Neural progenitor cell (in vitro differentiated cells): ENCODE measurements at regions not wholly inside any gene's neighbourhood (a gene's known extent, or its start where the extent isn't known, plus 50 kb on each side); places are given as distances from the start of the nearest gene placed in this dataset.

Source experiments
- DNase-seq: peaks from one replicate; pipeline ENCODE4 v3.0.0-alpha.2; 2016; ENCODE audit warnings: low spot score
- H2AFZ ChIP-seq: fragments of 200-600 bp; sonication (generic); replicated peaks from 2 replicates; pipeline ENCODE4 v1.6.1; 2016; ENCODE audit warnings: antibody characterized with exemption
- H3F3A ChIP-seq: fragments of 200-600 bp; sonication (generic); 2 replicates; pipeline ENCODE4 v1.6.1; 2016; ENCODE audit warnings: antibody characterized with exemption, low read depth
- H3K27ac ChIP-seq: fragments of 200-600 bp; sonication (generic); 2 replicates; pipeline ENCODE4 v1.5.1; 2016; ENCODE audit warnings: mild to moderate bottlenecking
- H3K27me3 ChIP-seq: fragments of 200-600 bp; sonication (generic); 2 replicates; pipeline ENCODE4 v1.6.1; 2016; ENCODE audit warnings: mild to moderate bottlenecking, moderate library complexity
- H3K36me3 ChIP-seq: fragments of 200-600 bp; sonication (generic); 2 replicates; pipeline ENCODE4 v1.5.1; 2016
- H3K4me1 ChIP-seq: fragments of 200-600 bp; sonication (generic); 2 replicates; pipeline ENCODE4 v1.6.1; 2016; ENCODE audit warnings: mixed run types
- H3K4me2 ChIP-seq: fragments of 200-600 bp; sonication (generic); 2 replicates; pipeline ENCODE4 v1.6.1; 2016
- H3K4me3 ChIP-seq: fragments of 200-600 bp; sonication (generic); 2 replicates; pipeline ENCODE4 v1.5.1; 2016
- H3K79me2 ChIP-seq: fragments of 200-600 bp; sonication (generic); 2 replicates; pipeline ENCODE4 v1.6.1; 2016; ENCODE audit warnings: low read depth
- H3K9ac ChIP-seq: fragments of 200-600 bp; sonication (generic); 2 replicates; pipeline ENCODE4 v1.6.1; 2016
- H3K9me3 ChIP-seq: fragments of 200-600 bp; sonication (generic); 2 replicates; pipeline ENCODE4 v1.5.1; 2016; ENCODE audit warnings: low read depth
- H4K20me1 ChIP-seq: fragments of 200-600 bp; sonication (generic); 2 replicates; pipeline ENCODE4 v1.6.1; 2016; ENCODE audit warnings: low read depth
- H3K27ac Mint-ChIP-seq: 3 replicates; pipeline ENCODE4 v1.8.0; 2021; ENCODE audit warnings: mixed read lengths
- H3K27me3 Mint-ChIP-seq: 2 replicates; pipeline ENCODE4 v1.8.0; 2022; ENCODE audit warnings: low read depth, mild to moderate bottlenecking, inconsistent platforms, moderate library complexity, mixed read lengths; ENCODE audit not compliant: insufficient read depth
- H3K36me3 Mint-ChIP-seq: 3 replicates; pipeline ENCODE4 v1.8.0; 2021; ENCODE audit warnings: mixed read lengths
- H3K4me1 Mint-ChIP-seq: 3 replicates; pipeline ENCODE4 v1.8.0; 2021; ENCODE audit warnings: mixed read lengths
- H3K4me3 Mint-ChIP-seq: 3 replicates; pipeline ENCODE4 v1.8.0; 2021; ENCODE audit warnings: mild to moderate bottlenecking, moderate library complexity, mixed read lengths
- H3K9me3 Mint-ChIP-seq: 3 replicates; pipeline ENCODE4 v1.8.0; 2020; ENCODE audit warnings: mixed read lengths
- CTCF ChIP-seq: fragments of 200-600 bp; sonication (generic); IDR thresholded peaks from 2 replicates; pipeline ENCODE4 v1.5.1; 2017; ENCODE audit warnings: antibody characterized with exemption, mild to moderate bottlenecking
- EZH2 ChIP-seq: fragments of 200-600 bp; sonication (generic); IDR thresholded peaks from 2 replicates; pipeline ENCODE4 v1.6.1; 2017; ENCODE audit warnings: antibody characterized with exemption, mild to moderate bottlenecking, moderate library complexity
- EZH2phosphoT487 ChIP-seq: fragments of 200-600 bp; sonication (generic); IDR thresholded peaks from 2 replicates; pipeline ENCODE4 v1.6.1; 2017; ENCODE audit warnings: antibody characterized with exemption

DNA sequence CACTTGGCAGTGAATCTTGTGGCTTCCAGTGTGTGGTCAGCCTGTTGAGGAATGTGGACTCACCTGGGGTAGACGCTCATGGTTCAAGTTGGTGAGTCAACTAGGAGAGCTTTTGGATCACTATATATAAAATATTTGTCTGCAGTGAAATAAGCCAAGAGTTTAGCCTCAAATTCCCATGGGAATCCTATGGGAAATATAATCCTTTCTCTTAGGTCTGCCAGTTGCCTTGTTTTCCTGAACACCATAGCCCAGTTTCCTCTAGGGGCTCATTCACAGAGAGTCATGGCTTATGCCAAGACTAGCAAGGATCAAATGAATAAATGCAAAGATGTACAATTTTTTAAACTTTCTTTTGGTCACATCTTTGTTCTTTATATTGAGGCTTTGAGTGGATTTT, 100.1 kb upstream of the NPHP3 start:
- Histone ChIP-seq H3K4me1 (no peaks in the 10 kb centered on the region), H3K9me3 (no peaks in the 10 kb centered on the region), H3K4me3 (no peak overlapping the region), H3K9ac (no peak overlapping the region), H4K20me1 (no peaks in the 10 kb centered on the region), H3K4me2 (no peak overlapping the region), H3K36me3 (no peaks in the 10 kb centered on the region), H2AFZ (no peak overlapping the region), H3K27me3 (no peaks in the 10 kb centered on the region), H3K27ac (no peak overlapping the region), H3F3A (no peaks in the 10 kb centered on the region), H3K79me2 (no peaks in the 10 kb centered on the region)
- H3K27me3 Mint-ChIP-seq, result peaks cover 2% of the 10 kb centered on the region
- no peaks in the 10 kb centered on the region for H3K9me3 Mint-ChIP-seq
- no peaks in the 10 kb centered on the region for H3K36me3 Mint-ChIP-seq
- peaks cover 5% of the 10 kb centered on the region for H3K4me1 Mint-ChIP-seq
- no peak overlapping the region for H3K27ac Mint-ChIP-seq
- no peak for TF ChIP-seq CTCF
- no peak overlapping the region for H3K4me3 Mint-ChIP-seq
- DNase-seq, result no peak

DNA sequence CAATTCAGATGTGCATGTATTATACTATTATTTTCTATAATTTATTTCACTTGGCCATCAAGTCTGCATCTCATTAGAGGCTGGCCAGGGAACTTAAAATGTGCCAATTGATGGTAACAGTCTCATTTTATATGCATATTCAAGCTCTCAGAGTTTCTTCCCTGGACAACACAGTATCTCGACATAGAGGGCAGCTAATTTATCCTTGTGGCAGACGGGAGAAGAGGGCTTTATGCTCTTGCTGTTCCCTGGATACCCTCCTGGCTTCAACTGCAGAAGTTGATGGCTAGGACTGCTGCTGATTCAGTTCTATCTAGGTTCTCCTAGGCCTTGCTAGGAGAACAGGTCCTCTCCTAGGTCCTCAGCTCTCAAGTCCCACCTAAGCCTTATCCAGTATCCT, 99.1 kb upstream of the NPHP3 start:
- Histone ChIP-seq H4K20me1 (no peaks in the 10 kb centered on the region), H3K27me3 (no peaks in the 10 kb centered on the region), H3K9me3 (no peaks in the 10 kb centered on the region), H3F3A (no peaks in the 10 kb centered on the region), H3K4me1 (no peaks in the 10 kb centered on the region), H3K27ac (no peak overlapping the region), H3K9ac (no peak overlapping the region), H3K79me2 (no peaks in the 10 kb centered on the region), H3K36me3 (no peaks in the 10 kb centered on the region), H2AFZ (no peak overlapping the region), H3K4me3 (no peak overlapping the region), H3K4me2 (no peak overlapping the region)
- Mint-ChIP-seq H3K4me1 (peaks cover 5% of the 10 kb centered on the region), H3K4me3 (no peak overlapping the region), H3K36me3 (no peaks in the 10 kb centered on the region), H3K27ac (no peak overlapping the region), H3K27me3 (peaks cover 2% of the 10 kb centered on the region), H3K9me3 (no peaks in the 10 kb centered on the region)
- no peak for DNase-seq
- TF ChIP-seq CTCF (no peak), EZH2phosphoT487 (no peak), EZH2 (no peak)

- Histone ChIP-seq H3K4me2 (no peak overlapping the region), H3K36me3 (no peaks in the 10 kb centered on the region), H3K9me3 (no peaks in the 10 kb centered on the region), H4K20me1 (no peaks in the 10 kb centered on the region), H3F3A (no peaks in the 10 kb centered on the region), H3K9ac (no peak overlapping the region), H3K4me1 (no peaks in the 10 kb centered on the region), H3K27me3 (no peaks in the 10 kb centered on the region), H3K27ac (no peak overlapping the region), H3K4me3 (no peak overlapping the region), H3K79me2 (no peaks in the 10 kb centered on the region), H2AFZ (no peak overlapping the region)
- Mint-ChIP-seq H3K4me1 (peaks cover 5% of the 10 kb centered on the region), H3K4me3 (no peak overlapping the region), H3K9me3 (no peaks in the 10 kb centered on the region), H3K27ac (no peak overlapping the region), H3K27me3 (peaks cover 2% of the 10 kb centered on the region), H3K36me3 (no peaks in the 10 kb centered on the region)
- TF ChIP-seq CTCF (no peak), EZH2phosphoT487 (no peak), EZH2 (no peak)
- no peak for DNase-seq
These were observed 96.0 kb upstream of the NPHP3 start for GRCh38 chr3:132818251-132818650.
